Muscle of leg (tissue), 3 donors: ENCODE measurements at regions not wholly inside any gene's neighbourhood (a gene's known extent, or its start where the extent isn't known, plus 50 kb on each side); places are given as distances from the start of the nearest gene placed in this dataset.

Experiments
- DNase-seq: peaks from one replicate; pipeline ENCODE4 v3.0.0; 2013
- H3K27ac ChIP-seq: one replicate; pipeline ENCODE4 v1.5.1; 2013; ENCODE audit warnings: mild to moderate bottlenecking, low read length, control low read depth
- H3K27me3 ChIP-seq: one replicate; pipeline ENCODE4 v1.6.1; 2013; ENCODE audit warnings: low read length; ENCODE audit not compliant: control insufficient read depth, insufficient read depth
- H3K36me3 ChIP-seq: one replicate; pipeline ENCODE4 v1.6.1; 2013; ENCODE audit warnings: low read length; ENCODE audit not compliant: control insufficient read depth, insufficient read depth
- H3K4me1 ChIP-seq: one replicate; pipeline ENCODE4 v1.6.1; 2013; ENCODE audit warnings: low read length; ENCODE audit not compliant: control insufficient read depth, insufficient read depth
- H3K4me3 ChIP-seq: one replicate; pipeline ENCODE4 v1.5.1; 2013; ENCODE audit warnings: low read length, control low read depth
- H3K9me3 ChIP-seq: replicated peaks from 2 replicates; pipeline ENCODE4 v1.6.1; 2013; ENCODE audit warnings: low read depth, low read length; ENCODE audit not compliant: control insufficient read depth
- WGBS: methylation state at CpG from one replicate; pipeline ENCODE4 v1.1.5; 2013; ENCODE audit warnings: missing lambda C conversion rate; ENCODE audit not compliant: insufficient coverage; 5-methylcytosine and 5-hydroxymethylcytosine counted together

DNA sequence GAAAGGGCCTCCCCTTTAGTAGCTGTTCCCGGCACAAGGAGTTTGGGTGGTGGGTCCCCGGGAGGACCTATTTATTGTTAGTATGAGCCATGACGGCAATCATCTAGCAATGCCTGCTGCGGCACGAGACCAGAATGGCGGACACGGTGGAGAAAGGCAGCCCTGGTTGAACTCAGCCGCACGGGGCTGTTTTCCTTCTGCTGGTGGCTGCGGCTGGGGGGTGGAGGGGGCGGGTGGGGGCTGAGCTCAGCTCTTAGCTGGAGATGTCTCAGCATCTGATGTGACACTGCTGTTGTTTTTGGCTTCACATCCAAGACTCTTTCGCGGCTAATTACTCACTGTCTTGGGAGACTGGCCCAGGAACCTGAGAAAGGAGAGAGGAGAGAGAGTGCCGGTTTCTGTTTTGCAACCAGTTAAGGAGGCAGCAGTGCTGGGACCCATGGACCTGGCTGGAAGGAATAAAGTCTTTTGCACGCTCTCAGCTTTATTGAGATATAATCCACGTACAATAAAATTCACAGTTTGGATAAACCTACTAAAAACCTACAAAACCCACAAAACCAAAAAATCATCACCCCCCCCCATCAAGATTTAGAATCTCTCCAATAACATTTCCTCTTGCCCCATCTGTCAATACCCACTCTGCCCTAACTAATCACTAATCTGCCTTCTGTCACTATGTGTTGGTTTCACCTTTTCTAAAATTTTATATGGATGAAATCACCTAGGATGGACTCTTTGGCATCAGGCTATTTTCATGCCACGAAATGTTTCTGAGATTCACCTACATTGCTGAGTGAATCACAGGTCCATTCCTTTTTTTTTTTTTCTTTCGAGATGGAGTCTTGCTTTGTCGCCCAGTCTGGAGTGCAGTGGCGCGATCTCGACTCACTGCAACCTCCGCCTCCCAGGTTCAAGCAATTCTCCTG, 81.8 kb upstream of the NEURL1B start:
- H3K4me3 ChIP-seq, result peak overlapping the region; percentile 26
- peak; percentile 63 for DNase-seq

DNA sequence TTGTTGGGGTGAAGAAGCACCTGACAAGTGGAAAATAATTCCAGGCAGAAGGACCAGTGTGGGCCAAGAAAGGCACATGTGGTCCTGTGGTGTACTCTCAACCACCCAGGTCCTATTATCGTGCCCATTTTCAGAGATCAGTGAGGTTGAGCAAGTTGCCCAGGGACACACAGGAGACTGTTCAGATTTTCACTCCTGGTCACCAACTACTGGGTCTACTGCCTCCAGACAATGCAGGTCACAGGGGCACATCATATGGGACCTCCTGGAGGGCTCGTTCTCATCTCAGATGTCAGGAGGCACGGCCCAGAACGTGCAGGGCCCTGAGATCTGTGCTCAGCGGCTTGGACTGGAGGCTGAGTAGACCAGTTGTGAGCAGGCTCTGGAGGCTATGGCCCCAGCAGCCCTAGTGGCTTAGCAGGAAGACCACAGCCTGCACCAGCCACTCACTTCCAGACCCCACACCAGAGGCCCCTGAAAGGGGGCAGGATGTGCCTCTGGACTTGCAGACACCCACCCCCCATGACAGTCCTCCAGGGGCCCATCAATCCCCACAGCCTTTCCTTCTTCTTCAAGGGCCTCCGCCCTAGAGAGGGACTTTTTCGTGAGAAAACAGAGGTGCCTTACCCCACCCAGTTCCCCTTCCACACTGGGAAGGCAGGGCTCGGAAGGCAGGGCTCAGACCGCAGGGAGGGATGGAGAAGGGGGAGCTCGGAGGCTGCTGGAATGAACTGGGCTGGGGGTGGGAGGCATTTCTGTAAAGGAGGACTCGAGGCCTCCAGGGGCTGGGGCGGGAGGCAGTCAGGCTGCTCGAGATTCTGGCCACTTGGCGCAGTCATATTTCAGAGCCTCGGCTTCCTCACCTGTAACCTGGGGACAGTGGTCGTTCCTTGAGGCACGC, 82.7 kb upstream of the NEURL1B start:
- peak overlapping the region; percentile 26 for H3K4me3 ChIP-seq
- DNase-seq, result no peak
- peaks cover 3% of the 10 kb centered on the region for H3K27me3 ChIP-seq
- H3K9me3 ChIP-seq, result no peaks in the 10 kb centered on the region
- peaks cover 44% of the 10 kb centered on the region for H3K4me1 ChIP-seq
- WGBS, result 44% methylated on average over 9 of the region's 17 CpGs
- no peaks in the 10 kb centered on the region for H3K36me3 ChIP-seq
- peak overlapping the region; percentile 71 for H3K27ac ChIP-seq

More for the DNA sequence above, 81.8 kb upstream of the NEURL1B start:
- Histone ChIP-seq H3K9me3 (no peaks in the 10 kb centered on the region), H3K27me3 (peaks cover 3% of the 10 kb centered on the region), H3K4me1 (peaks cover 39% of the 10 kb centered on the region), H3K27ac (peak overlapping the region; percentile 71), H3K36me3 (no peaks in the 10 kb centered on the region)
- 76% methylated on average over 9 of the region's 23 CpGs for WGBS

- WGBS, result 25% methylated on average over 10 of the region's 12 CpGs
- peaks cover 44% of the 10 kb centered on the region for H3K4me1 ChIP-seq
- no peak overlapping the region for H3K4me3 ChIP-seq
- H3K27ac ChIP-seq, result peak overlapping the region; percentile 35
- no peaks in the 10 kb centered on the region for H3K9me3 ChIP-seq
- peak; percentile 52 for DNase-seq
- peaks cover 3% of the 10 kb centered on the region for H3K27me3 ChIP-seq
- no peaks in the 10 kb centered on the region for H3K36me3 ChIP-seq
Observed at GRCh38 chr5:172556971-172557461, 84.0 kb upstream of the NEURL1B start.

- WGBS, result no CpG with 5 or more reads among the region's 3 CpGs
- Histone ChIP-seq H3K36me3 (no peaks in the 10 kb centered on the region), H3K9me3 (no peaks in the 10 kb centered on the region), H3K27ac (no peak overlapping the region), H3K4me3 (no peak overlapping the region), H3K27me3 (peaks cover 3% of the 10 kb centered on the region), H3K4me1 (peaks cover 44% of the 10 kb centered on the region)
- no peak for DNase-seq
Observed at GRCh38 chr5:172556262-172556661, 84.8 kb upstream of the NEURL1B start.

DNA sequence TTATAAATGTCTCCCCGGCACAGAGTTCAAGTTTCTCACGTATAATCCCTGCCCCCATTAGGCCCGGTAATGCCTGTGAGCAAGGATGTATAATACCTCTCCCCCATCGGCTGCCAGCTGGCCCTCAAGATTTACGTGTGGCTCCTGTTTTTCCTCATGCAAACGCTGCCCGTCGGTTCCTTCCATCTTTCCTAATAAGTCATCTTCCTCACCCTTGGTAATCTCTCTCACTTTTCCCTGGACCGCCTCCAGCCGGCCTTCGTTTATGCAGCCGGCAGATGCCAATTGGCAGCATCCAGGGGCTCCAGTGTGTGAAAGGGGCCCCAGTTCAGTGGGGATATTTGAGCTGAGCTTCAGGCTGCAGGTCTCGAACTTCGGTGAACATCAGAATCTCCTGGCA, 86.5 kb upstream of the NEURL1B start:
- no peak overlapping the region for H3K27ac ChIP-seq
- H3K36me3 ChIP-seq, result no peaks in the 10 kb centered on the region
- DNase-seq, result peak; percentile 49
- H3K4me1 ChIP-seq, result peaks cover 59% of the 10 kb centered on the region
- H3K27me3 ChIP-seq, result peaks cover 3% of the 10 kb centered on the region
- H3K9me3 ChIP-seq, result no peaks in the 10 kb centered on the region
- 59% methylated on average over 6 of the region's 14 CpGs for WGBS
- H3K4me3 ChIP-seq, result no peak overlapping the region

DNA sequence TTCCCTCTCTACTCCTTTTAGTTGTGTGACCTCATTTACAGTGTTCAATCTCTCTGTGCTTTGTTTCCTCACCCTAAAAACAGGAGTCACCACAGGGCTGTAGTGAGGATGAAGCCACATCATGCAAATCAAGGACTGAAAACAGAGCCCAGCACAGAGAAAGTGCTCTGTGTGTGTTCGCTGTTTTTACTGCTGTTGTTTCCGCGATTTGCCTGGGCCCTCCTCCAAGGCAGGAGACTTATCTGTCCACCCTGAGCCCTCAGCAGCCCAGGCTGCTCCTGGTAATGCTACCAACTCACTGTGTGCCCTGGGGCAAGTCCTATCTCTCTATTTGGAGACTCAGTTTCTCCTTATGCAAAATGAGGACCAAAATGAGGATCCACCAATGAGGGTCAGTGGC, 87.2 kb upstream of the NEURL1B start:
- no peaks in the 10 kb centered on the region for H3K9me3 ChIP-seq
- H3K27ac ChIP-seq, result no peak overlapping the region
- H3K27me3 ChIP-seq, result peaks cover 3% of the 10 kb centered on the region
- no peak overlapping the region for H3K4me3 ChIP-seq
- no peaks in the 10 kb centered on the region for H3K36me3 ChIP-seq
- no peak for DNase-seq
- 34% methylated on average over 3 of the region's 3 CpGs for WGBS
- H3K4me1 ChIP-seq, result peaks cover 64% of the 10 kb centered on the region

DNA sequence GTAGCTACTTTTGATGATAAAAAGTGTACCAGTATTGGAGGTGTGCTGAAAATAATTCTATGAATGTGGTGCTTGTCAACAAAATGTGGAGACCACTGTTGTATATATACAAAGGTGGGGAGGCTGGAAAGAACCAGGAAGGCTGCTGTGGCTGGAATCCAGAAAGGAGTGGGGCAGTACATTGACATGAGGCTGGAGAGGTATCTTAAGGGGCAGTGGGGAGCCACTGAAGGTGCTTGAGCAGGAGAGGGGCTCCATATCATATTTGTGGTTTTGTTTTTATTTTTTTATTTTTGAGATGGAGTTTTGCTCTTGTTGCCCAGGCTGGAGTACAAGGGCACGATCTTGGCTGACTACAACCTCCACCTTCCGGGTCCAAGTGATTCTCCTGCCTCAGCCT, 87.9 kb upstream of the NEURL1B start:
- Histone ChIP-seq H3K4me3 (no peak overlapping the region), H3K9me3 (no peaks in the 10 kb centered on the region), H3K27me3 (no peaks in the 10 kb centered on the region), H3K4me1 (peaks cover 64% of the 10 kb centered on the region), H3K36me3 (no peaks in the 10 kb centered on the region), H3K27ac (no peak overlapping the region)
- no CpG with 5 or more reads among the region's 2 CpGs for WGBS
- DNase-seq, result no peak

DNA sequence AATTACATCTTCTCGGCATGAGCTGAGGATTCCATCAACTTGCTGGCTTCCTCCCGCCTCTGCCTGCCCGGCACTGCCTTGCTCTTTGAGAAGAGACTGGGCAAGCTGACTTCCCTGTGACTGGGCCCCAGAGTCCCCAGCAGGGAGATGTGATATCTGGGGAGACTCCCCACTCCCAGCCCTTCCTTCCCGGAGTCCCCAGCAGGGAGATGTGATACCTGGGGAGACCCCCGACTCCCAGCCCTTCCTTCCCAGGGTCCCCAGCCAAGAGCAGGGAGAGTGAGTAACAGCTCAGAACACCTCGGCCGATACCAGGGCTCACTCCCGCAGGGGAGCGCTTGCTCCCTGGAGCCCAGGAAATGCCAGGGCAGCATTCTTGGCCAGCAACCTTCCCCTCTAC, 90.1 kb upstream of the NEURL1B start:
- no peak overlapping the region for H3K27ac ChIP-seq
- no peaks in the 10 kb centered on the region for H3K27me3 ChIP-seq

GRCh38 chr5:172550096-172550765, 90.8 kb upstream of the NEURL1B start:
- no peaks in the 10 kb centered on the region for H3K9me3 ChIP-seq
- H3K4me3 ChIP-seq, result no peak overlapping the region
- peaks cover 66% of the 10 kb centered on the region for H3K4me1 ChIP-seq
- H3K36me3 ChIP-seq, result no peaks in the 10 kb centered on the region
- no peaks in the 10 kb centered on the region for H3K27me3 ChIP-seq
- no peak for DNase-seq
- WGBS, result 87% methylated on average over 6 of the region's 9 CpGs
- no peak overlapping the region for H3K27ac ChIP-seq

More for the DNA sequence above, 90.1 kb upstream of the NEURL1B start:
- Histone ChIP-seq H3K4me3 (no peak overlapping the region), H3K9me3 (no peaks in the 10 kb centered on the region), H3K36me3 (no peaks in the 10 kb centered on the region), H3K4me1 (peaks cover 60% of the 10 kb centered on the region)
- DNase-seq, result no peak
- WGBS, result 22% methylated on average over 2 of the region's 9 CpGs
